Liver (tissue), 3 donors: ENCODE measurements at regions not wholly inside any gene's neighbourhood (a gene's known extent, or its start where the extent isn't known, plus 50 kb on each side); places are given as distances from the start of the nearest gene placed in this dataset.

Source experiments
- EGR1 ChIP-seq, 2 donors: IDR thresholded peaks; 2 replicates each; pipeline ENCODE4 v1.6.1; 2016 to 2018; ENCODE audit warnings: antibody characterized with exemption in 2 of 2, low read depth in 2 of 2
- GABPA ChIP-seq, 2 donors: IDR thresholded peaks in 1 of 2; conservative IDR thresholded peaks in 1 of 2; 2 replicates each; pipeline ENCODE4 v1.6.1; 2016; ENCODE audit warnings: antibody characterized with exemption in 2 of 2, mild to moderate bottlenecking in 1 of 2, moderate library complexity in 1 of 2
- HNF4A ChIP-seq, 2 donors: conservative IDR thresholded peaks; 2 replicates each; pipeline ENCODE4 v1.6.1; 2016; ENCODE audit warnings: antibody characterized with exemption in 2 of 2, mild to moderate bottlenecking in 2 of 2
- RAD21 ChIP-seq, 2 donors: IDR thresholded peaks; 2 replicates each; pipeline ENCODE4 v1.6.1; 2016; ENCODE audit warnings: antibody characterized with exemption in 2 of 2, mild to moderate bottlenecking in 2 of 2
- RXRA ChIP-seq, 2 donors: IDR thresholded peaks; 2 replicates each; pipeline ENCODE4 v1.6.1; 2017 to 2018; ENCODE audit warnings: antibody characterized with exemption in 2 of 2, mild to moderate bottlenecking in 1 of 2
- SP1 ChIP-seq: IDR thresholded peaks from 2 replicates; pipeline ENCODE4 v1.6.1; 2018; ENCODE audit warnings: antibody characterized with exemption, mild to moderate bottlenecking
- TAF1 ChIP-seq: conservative IDR thresholded peaks from 2 replicates; pipeline ENCODE4 v1.6.1; 2016; ENCODE audit warnings: antibody characterized with exemption, mild to moderate bottlenecking
- YY1 ChIP-seq: IDR thresholded peaks from 2 replicates; pipeline ENCODE4 v1.6.1; 2016; ENCODE audit warnings: antibody characterized with exemption, mild to moderate bottlenecking
- TF ChIP-seq, protein P1 (sequence below): fragments of 150-350 bp; IDR thresholded peaks from 2 replicates; pipeline ENCODE4 v1.5.1; 2017; ENCODE audit warnings: improper control_type of control experiment, low read depth, low read length; ENCODE audit not compliant: missing input control
- TF ChIP-seq, protein P2 (sequence below): IDR thresholded peaks from 2 replicates; pipeline ENCODE4 v1.6.1; 2016; ENCODE audit warnings: antibody characterized with exemption
- TF ChIP-seq, protein P3 (sequence below): IDR thresholded peaks from 2 replicates; pipeline ENCODE4 v1.6.1; 2016; ENCODE audit warnings: antibody characterized with exemption
- TF ChIP-seq, protein P4 (sequence below): IDR thresholded peaks from 2 replicates; pipeline ENCODE4 v1.6.1; 2016; ENCODE audit warnings: antibody characterized with exemption, mild to moderate bottlenecking
- TF ChIP-seq, protein P5 (sequence below): IDR thresholded peaks from 2 replicates; pipeline ENCODE4 v1.6.1; 2016; ENCODE audit warnings: antibody characterized with exemption
- donor health status: healthy.
- donor health status: healthy.

DNA sequence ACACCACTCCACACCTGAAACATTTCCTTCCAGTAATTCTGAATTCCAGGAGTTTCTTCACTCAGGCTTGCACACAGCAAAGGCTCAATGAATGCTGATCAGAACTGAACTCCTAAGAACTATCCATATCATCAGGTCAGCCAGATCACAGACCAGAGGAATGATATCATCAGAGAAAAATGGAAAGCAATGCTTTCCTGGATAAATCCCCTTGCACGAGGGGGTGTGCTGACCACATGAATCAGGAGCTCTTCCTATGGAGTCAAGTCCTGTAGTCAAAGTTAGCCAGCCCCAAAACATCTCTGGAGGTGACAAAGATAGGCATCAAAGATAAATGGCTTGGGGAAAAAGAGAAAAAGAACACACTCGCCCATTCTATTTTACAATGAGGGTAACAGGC lies 83.8 kb upstream of the ACVR2A start:
- TF ChIP-seq, protein P1, sequence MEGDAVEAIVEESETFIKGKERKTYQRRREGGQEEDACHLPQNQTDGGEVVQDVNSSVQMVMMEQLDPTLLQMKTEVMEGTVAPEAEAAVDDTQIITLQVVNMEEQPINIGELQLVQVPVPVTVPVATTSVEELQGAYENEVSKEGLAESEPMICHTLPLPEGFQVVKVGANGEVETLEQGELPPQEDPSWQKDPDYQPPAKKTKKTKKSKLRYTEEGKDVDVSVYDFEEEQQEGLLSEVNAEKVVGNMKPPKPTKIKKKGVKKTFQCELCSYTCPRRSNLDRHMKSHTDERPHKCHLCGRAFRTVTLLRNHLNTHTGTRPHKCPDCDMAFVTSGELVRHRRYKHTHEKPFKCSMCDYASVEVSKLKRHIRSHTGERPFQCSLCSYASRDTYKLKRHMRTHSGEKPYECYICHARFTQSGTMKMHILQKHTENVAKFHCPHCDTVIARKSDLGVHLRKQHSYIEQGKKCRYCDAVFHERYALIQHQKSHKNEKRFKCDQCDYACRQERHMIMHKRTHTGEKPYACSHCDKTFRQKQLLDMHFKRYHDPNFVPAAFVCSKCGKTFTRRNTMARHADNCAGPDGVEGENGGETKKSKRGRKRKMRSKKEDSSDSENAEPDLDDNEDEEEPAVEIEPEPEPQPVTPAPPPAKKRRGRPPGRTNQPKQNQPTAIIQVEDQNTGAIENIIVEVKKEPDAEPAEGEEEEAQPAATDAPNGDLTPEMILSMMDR = no peak
- no peak for TF ChIP-seq TAF1
- TF ChIP-seq YY1 = no peak
- no peak for TF ChIP-seq RAD21 (IDR thresholded peaks at IDR 0.05)
- TF ChIP-seq, protein P2, sequence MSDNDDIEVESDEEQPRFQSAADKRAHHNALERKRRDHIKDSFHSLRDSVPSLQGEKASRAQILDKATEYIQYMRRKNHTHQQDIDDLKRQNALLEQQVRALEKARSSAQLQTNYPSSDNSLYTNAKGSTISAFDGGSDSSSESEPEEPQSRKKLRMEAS = no peak
- TF ChIP-seq HNF4A (conservative IDR thresholded peaks at IDR 0.05) = no peak
- TF ChIP-seq, protein P3, sequence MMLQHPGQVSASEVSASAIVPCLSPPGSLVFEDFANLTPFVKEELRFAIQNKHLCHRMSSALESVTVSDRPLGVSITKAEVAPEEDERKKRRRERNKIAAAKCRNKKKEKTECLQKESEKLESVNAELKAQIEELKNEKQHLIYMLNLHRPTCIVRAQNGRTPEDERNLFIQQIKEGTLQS = no peak
- TF ChIP-seq, protein P4, sequence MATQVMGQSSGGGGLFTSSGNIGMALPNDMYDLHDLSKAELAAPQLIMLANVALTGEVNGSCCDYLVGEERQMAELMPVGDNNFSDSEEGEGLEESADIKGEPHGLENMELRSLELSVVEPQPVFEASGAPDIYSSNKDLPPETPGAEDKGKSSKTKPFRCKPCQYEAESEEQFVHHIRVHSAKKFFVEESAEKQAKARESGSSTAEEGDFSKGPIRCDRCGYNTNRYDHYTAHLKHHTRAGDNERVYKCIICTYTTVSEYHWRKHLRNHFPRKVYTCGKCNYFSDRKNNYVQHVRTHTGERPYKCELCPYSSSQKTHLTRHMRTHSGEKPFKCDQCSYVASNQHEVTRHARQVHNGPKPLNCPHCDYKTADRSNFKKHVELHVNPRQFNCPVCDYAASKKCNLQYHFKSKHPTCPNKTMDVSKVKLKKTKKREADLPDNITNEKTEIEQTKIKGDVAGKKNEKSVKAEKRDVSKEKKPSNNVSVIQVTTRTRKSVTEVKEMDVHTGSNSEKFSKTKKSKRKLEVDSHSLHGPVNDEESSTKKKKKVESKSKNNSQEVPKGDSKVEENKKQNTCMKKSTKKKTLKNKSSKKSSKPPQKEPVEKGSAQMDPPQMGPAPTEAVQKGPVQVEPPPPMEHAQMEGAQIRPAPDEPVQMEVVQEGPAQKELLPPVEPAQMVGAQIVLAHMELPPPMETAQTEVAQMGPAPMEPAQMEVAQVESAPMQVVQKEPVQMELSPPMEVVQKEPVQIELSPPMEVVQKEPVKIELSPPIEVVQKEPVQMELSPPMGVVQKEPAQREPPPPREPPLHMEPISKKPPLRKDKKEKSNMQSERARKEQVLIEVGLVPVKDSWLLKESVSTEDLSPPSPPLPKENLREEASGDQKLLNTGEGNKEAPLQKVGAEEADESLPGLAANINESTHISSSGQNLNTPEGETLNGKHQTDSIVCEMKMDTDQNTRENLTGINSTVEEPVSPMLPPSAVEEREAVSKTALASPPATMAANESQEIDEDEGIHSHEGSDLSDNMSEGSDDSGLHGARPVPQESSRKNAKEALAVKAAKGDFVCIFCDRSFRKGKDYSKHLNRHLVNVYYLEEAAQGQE = no peak
- TF ChIP-seq EGR1 (IDR thresholded peaks at IDR 0.05; ENCODE audit: low read depth in 2 of 2) = no peak
- no peak for TF ChIP-seq SP1
- no peak for TF ChIP-seq RXRA (IDR thresholded peaks at IDR 0.05)
- TF ChIP-seq GABPA (IDR thresholded peaks at IDR 0.05 in 1 of 2, conservative IDR thresholded peaks at IDR 0.05 in 1 of 2) = no peak
- TF ChIP-seq, protein P5, sequence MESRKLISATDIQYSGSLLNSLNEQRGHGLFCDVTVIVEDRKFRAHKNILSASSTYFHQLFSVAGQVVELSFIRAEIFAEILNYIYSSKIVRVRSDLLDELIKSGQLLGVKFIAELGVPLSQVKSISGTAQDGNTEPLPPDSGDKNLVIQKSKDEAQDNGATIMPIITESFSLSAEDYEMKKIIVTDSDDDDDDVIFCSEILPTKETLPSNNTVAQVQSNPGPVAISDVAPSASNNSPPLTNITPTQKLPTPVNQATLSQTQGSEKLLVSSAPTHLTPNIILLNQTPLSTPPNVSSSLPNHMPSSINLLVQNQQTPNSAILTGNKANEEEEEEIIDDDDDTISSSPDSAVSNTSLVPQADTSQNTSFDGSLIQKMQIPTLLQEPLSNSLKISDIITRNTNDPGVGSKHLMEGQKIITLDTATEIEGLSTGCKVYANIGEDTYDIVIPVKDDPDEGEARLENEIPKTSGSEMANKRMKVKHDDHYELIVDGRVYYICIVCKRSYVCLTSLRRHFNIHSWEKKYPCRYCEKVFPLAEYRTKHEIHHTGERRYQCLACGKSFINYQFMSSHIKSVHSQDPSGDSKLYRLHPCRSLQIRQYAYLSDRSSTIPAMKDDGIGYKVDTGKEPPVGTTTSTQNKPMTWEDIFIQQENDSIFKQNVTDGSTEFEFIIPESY = no peak
